ENCODE measurements at regions not wholly inside any gene's neighbourhood (a gene's known extent, or its start where the extent isn't known, plus 50 kb on each side); places are given as distances from the start of the nearest gene placed in this dataset.

DNA sequence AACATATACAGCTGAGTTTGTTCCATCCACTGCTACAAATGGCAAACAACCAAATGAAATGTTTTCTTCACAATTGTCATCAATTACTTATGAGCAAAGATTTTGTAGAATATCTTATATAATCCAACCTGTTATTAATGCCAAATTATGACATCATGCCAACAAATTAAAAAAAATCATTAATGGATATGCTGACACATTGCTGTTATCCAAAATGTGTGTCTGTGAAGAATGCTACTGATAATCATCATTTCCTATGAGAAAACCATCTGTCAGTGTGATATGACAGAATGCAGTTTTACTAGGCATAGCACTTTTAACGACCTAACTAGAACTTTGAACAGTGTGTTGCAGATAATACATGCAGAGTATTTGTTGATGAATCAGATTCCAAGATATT, 556.5 kb upstream of the KCNMB2 start:
- no peaks in the 10 kb centered on the region for H3K4me1 ChIP-seq (ENCODE audit: control insufficient read depth, low read depth, low read length)
- H3K18ac ChIP-seq (ENCODE audit: low read length): no peak overlapping the region
- H2BK15ac ChIP-seq (replicated peaks; ENCODE audit: low read depth): no peak overlapping the region
- no peak overlapping the region for H2BK5ac ChIP-seq (ENCODE audit: low read length)
- no peaks in the 10 kb centered on the region for H3K36me3 ChIP-seq (ENCODE audit: control insufficient read depth, insufficient read depth, low read length)
- no peak overlapping the region for H3K4ac ChIP-seq (ENCODE audit: low read depth, low read length)
- H2BK120ac ChIP-seq (ENCODE audit: low read depth, low read length): no peak overlapping the region
- no peak overlapping the region for H3K9ac ChIP-seq (ENCODE audit: low read length)
- no peak overlapping the region for H3K56ac ChIP-seq (ENCODE audit: low read length)
- H3K4me3 ChIP-seq (ENCODE audit: low read length): no peak overlapping the region
- no CpG with 5 or more reads among the region's 1 CpG for WGBS (ENCODE audit: extremely low coverage, insufficient coverage, low lambda C conversion rate)
- DNase-seq: no peak
- no peak overlapping the region for H3K4me2 ChIP-seq (ENCODE audit: low read length)
- H2AK5ac ChIP-seq (ENCODE audit: low read length): no peak overlapping the region
- no peaks in the 10 kb centered on the region for H3K79me2 ChIP-seq (ENCODE audit: control insufficient read depth, insufficient read depth, low read length)
- no peaks in the 10 kb centered on the region for H3K27me3 ChIP-seq (ENCODE audit: insufficient read depth, low read length, poor library complexity)
- no peak overlapping the region for H4K5ac ChIP-seq (ENCODE audit: low read length)
- H3K27ac ChIP-seq (ENCODE audit: low read depth, low read length): no peak overlapping the region
- no peak overlapping the region for H3K23ac ChIP-seq (ENCODE audit: low read length)
- H3K79me1 ChIP-seq (ENCODE audit: low read length): no peaks in the 10 kb centered on the region
- H4K8ac ChIP-seq (ENCODE audit: low read depth, low read length): no peak overlapping the region

DNA sequence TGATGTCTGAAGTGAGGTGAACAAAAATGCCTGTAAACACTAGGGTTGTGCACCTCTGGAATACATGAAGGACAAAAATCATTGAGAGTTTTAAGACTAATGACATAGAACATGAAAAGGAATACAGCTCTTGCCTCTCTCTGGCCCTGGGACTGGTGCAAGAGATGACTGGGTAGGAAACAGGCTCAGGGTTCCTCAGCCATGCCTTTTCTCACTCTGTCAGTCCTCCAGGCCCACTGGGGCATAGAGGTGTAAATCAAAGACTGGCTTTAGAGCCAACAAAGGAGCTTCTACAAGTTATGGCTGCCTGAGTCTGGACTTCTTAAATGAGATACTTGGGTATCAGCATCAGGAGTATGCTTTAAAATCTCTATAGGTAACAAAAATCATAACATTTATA, 554.7 kb upstream of the KCNMB2 start:
- no peak overlapping the region for H3K27ac ChIP-seq (ENCODE audit: low read depth, low read length)
- H3K4me3 ChIP-seq (ENCODE audit: low read length): no peak overlapping the region
- no peak overlapping the region for H3K4me2 ChIP-seq (ENCODE audit: low read length)
- no peak overlapping the region for H2BK15ac ChIP-seq (replicated peaks; ENCODE audit: low read depth)
- no peaks in the 10 kb centered on the region for H3K79me1 ChIP-seq (ENCODE audit: low read length)
- H3K9ac ChIP-seq (ENCODE audit: low read length): no peak overlapping the region
- H3K79me2 ChIP-seq (ENCODE audit: control insufficient read depth, insufficient read depth, low read length): no peaks in the 10 kb centered on the region
- DNase-seq: no peak
- no peaks in the 10 kb centered on the region for H3K4me1 ChIP-seq (ENCODE audit: control insufficient read depth, low read depth, low read length)
- no peak overlapping the region for H3K23ac ChIP-seq (ENCODE audit: low read length)
- no peak overlapping the region for H3K18ac ChIP-seq (ENCODE audit: low read length)
- no peak overlapping the region for H2BK120ac ChIP-seq (ENCODE audit: low read depth, low read length)
- no peak overlapping the region for H2AK5ac ChIP-seq (ENCODE audit: low read length)
- no peaks in the 10 kb centered on the region for H3K27me3 ChIP-seq (ENCODE audit: insufficient read depth, low read length, poor library complexity)
- H3K56ac ChIP-seq (ENCODE audit: low read length): no peak overlapping the region
- H4K5ac ChIP-seq (ENCODE audit: low read length): no peak overlapping the region
- no peaks in the 10 kb centered on the region for H3K36me3 ChIP-seq (ENCODE audit: control insufficient read depth, insufficient read depth, low read length)
- H2BK5ac ChIP-seq (ENCODE audit: low read length): no peak overlapping the region
- H3K4ac ChIP-seq (ENCODE audit: low read depth, low read length): no peak overlapping the region
- no peak overlapping the region for H4K8ac ChIP-seq (ENCODE audit: low read depth, low read length)

DNA sequence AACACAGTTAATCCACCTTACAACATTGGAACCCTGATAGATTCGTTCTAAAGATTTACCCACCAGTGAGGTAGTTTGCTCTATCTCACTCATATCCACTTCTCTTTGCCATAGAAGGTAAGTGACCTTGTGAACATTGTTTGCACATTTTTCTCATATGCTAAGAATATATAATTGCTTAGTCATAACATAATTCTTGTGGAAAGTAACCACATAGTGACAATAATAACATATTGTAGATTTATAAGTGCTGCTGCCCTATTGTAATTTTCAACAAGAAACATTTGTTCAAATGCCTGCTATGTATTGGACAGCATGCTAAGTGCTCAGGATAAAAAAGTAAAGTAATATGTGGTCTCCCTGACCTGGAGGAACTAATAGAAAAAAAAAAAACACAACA, 554.2 kb upstream of the KCNMB2 start:
- Histone ChIP-seq H2BK120ac (ENCODE audit: low read depth, low read length) (no peak overlapping the region), H3K18ac (ENCODE audit: low read length) (no peak overlapping the region), H3K79me2 (ENCODE audit: control insufficient read depth, insufficient read depth, low read length) (no peaks in the 10 kb centered on the region), H3K27me3 (ENCODE audit: insufficient read depth, low read length, poor library complexity) (no peaks in the 10 kb centered on the region), H3K36me3 (ENCODE audit: control insufficient read depth, insufficient read depth, low read length) (no peaks in the 10 kb centered on the region), H4K8ac (ENCODE audit: low read depth, low read length) (no peak overlapping the region), H3K56ac (ENCODE audit: low read length) (no peak overlapping the region), H3K4me3 (ENCODE audit: low read length) (no peak overlapping the region), H3K9ac (ENCODE audit: low read length) (no peak overlapping the region), H4K5ac (ENCODE audit: low read length) (no peak overlapping the region), H3K4ac (ENCODE audit: low read depth, low read length) (no peak overlapping the region), H2BK5ac (ENCODE audit: low read length) (no peak overlapping the region), H3K27ac (ENCODE audit: low read depth, low read length) (no peak overlapping the region), H3K4me1 (ENCODE audit: control insufficient read depth, low read depth, low read length) (no peaks in the 10 kb centered on the region), H3K4me2 (ENCODE audit: low read length) (no peak overlapping the region), H3K79me1 (ENCODE audit: low read length) (no peaks in the 10 kb centered on the region), H2AK5ac (ENCODE audit: low read length) (no peak overlapping the region), H2BK15ac (replicated peaks; ENCODE audit: low read depth) (no peak overlapping the region), H3K23ac (ENCODE audit: low read length) (no peak overlapping the region)
- WGBS (ENCODE audit: extremely low coverage, insufficient coverage, low lambda C conversion rate): no CpG with 5 or more reads among the region's 1 CpG
- DNase-seq: no peak

DNA sequence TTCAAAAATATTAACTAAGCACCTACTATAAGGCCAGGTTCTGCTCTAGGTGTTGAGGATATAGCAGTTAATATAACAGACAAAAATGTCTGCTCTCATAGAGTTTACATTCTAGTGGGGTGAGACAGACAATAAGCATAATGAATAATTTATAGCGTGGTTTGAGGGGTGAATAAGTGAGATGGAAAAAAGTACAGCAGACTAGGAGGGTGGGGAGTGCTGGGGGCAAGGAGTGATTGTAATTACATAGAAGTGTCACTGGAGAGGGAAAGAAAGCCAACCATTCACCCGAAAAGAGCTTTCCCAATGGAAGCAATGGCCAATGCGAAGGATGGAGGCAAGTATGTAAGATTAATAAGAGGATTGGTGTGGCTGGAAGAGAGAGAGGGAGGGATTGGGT, 552.9 kb upstream of the KCNMB2 start:
- Histone ChIP-seq H3K56ac (ENCODE audit: low read length) (no peak overlapping the region), H3K79me1 (ENCODE audit: low read length) (no peaks in the 10 kb centered on the region), H3K79me2 (ENCODE audit: control insufficient read depth, insufficient read depth, low read length) (no peaks in the 10 kb centered on the region), H3K27me3 (ENCODE audit: insufficient read depth, low read length, poor library complexity) (no peaks in the 10 kb centered on the region), H2BK15ac (replicated peaks; ENCODE audit: low read depth) (no peak overlapping the region), H3K23ac (ENCODE audit: low read length) (no peak overlapping the region), H3K4me3 (ENCODE audit: low read length) (no peak overlapping the region), H2BK5ac (ENCODE audit: low read length) (no peak overlapping the region), H3K18ac (ENCODE audit: low read length) (no peak overlapping the region), H3K4ac (ENCODE audit: low read depth, low read length) (no peak overlapping the region), H3K4me2 (ENCODE audit: low read length) (no peak overlapping the region), H2AK5ac (ENCODE audit: low read length) (no peak overlapping the region), H2BK120ac (ENCODE audit: low read depth, low read length) (no peak overlapping the region), H3K36me3 (ENCODE audit: control insufficient read depth, insufficient read depth, low read length) (no peaks in the 10 kb centered on the region), H4K8ac (ENCODE audit: low read depth, low read length) (no peak overlapping the region), H3K27ac (ENCODE audit: low read depth, low read length) (no peak overlapping the region), H3K9ac (ENCODE audit: low read length) (no peak overlapping the region), H4K5ac (ENCODE audit: low read length) (no peak overlapping the region), H3K4me1 (ENCODE audit: control insufficient read depth, low read depth, low read length) (no peaks in the 10 kb centered on the region)
- 100% methylated on average over 1 of the region's 3 CpGs for WGBS (ENCODE audit: extremely low coverage, insufficient coverage, low lambda C conversion rate)
- DNase-seq: no peak

DNA sequence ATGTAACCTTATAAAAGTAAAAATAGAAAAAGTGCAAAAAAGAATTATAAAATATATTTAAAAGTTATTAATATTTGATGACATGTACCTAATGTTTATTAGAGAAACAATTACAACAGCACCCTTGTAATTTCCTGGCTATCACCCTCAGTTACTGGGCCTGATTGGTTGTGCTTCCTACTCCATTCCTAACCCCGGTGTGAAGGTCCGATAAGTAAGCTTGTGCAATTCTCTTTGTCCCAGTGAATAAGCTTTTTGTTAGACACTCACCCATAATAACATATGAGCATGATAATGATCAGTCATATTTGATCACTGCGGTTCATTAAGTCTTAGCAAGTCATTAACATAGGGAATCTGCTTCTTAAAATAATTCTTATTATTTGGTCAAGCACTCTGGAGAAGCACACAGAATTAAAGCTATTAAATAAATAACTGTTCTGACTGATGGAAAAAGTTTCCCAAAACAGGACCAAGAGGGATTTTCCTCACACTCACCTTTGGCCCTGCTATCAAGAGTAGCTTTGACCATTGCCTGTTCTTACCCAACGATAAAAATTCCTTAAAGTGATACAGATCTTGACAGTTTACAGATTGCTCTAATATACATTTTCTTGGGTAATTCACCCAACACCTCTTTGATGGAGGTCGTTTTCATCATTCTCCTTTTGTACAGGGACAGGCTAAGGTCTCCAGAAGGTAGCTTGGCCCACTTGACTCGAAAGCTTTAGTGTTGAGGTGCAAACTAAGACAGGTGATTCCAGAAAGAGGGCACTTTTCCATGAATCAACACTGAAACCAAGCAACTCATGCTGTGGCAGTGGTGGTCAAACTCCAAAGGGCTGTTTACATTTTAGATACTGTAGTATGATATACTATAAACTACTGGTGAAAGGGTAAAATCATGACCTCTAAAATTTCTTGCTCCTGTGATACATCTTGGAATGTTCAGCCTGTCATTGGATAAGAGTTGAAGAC, 543.0 kb upstream of the KCNMB2 start:
- Histone ChIP-seq H4K8ac (ENCODE audit: low read depth, low read length) (no peak overlapping the region), H3K27me3 (ENCODE audit: insufficient read depth, low read length, poor library complexity) (no peaks in the 10 kb centered on the region), H3K27ac (ENCODE audit: low read depth, low read length) (no peak overlapping the region), H3K23ac (ENCODE audit: low read length) (no peak overlapping the region), H3K56ac (ENCODE audit: low read length) (no peak overlapping the region), H4K5ac (ENCODE audit: low read length) (no peak overlapping the region), H3K4me3 (ENCODE audit: low read length) (no peak overlapping the region), H3K4me2 (ENCODE audit: low read length) (no peak overlapping the region), H3K4ac (ENCODE audit: low read depth, low read length) (no peak overlapping the region), H3K79me1 (ENCODE audit: low read length) (no peaks in the 10 kb centered on the region), H2BK120ac (ENCODE audit: low read depth, low read length) (no peak overlapping the region), H3K9ac (ENCODE audit: low read length) (no peak overlapping the region), H3K4me1 (ENCODE audit: control insufficient read depth, low read depth, low read length) (no peaks in the 10 kb centered on the region), H3K36me3 (ENCODE audit: control insufficient read depth, insufficient read depth, low read length) (no peaks in the 10 kb centered on the region), H2AK5ac (ENCODE audit: low read length) (no peak overlapping the region), H2BK15ac (replicated peaks; ENCODE audit: low read depth) (no peak overlapping the region), H3K79me2 (ENCODE audit: control insufficient read depth, insufficient read depth, low read length) (no peaks in the 10 kb centered on the region), H3K18ac (ENCODE audit: low read length) (no peak overlapping the region), H2BK5ac (ENCODE audit: low read length) (no peak overlapping the region)
- no CpG with 5 or more reads among the region's 6 CpGs for WGBS (ENCODE audit: extremely low coverage, insufficient coverage, low lambda C conversion rate)
- DNase-seq: no peak

DNA sequence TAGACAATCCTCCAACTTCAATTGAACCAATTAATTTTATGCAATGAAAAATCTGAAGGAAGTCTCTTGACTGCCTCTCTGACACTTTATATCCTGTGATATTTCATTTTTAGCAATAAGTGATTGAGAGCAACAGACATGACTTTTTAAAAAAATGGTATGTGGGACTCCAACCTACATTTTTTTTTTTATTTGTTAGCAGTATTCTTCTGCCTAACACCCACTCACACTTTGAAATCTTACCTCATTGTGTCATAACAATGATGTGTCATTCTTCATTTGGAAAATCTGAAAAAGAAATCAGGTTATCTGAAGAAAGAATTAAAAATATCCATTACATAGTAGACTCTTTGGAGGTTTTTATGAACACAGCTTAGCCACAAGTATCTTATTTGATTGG, 541.3 kb upstream of the KCNMB2 start:
- H2BK5ac ChIP-seq (ENCODE audit: low read length): no peak overlapping the region
- no peaks in the 10 kb centered on the region for H3K36me3 ChIP-seq (ENCODE audit: control insufficient read depth, insufficient read depth, low read length)

More for the DNA sequence above, 541.3 kb upstream of the KCNMB2 start:
- Histone ChIP-seq H4K5ac (ENCODE audit: low read length) (no peak overlapping the region), H3K79me1 (ENCODE audit: low read length) (no peaks in the 10 kb centered on the region), H3K4me1 (ENCODE audit: control insufficient read depth, low read depth, low read length) (no peaks in the 10 kb centered on the region), H4K8ac (ENCODE audit: low read depth, low read length) (no peak overlapping the region), H2BK15ac (replicated peaks; ENCODE audit: low read depth) (no peak overlapping the region), H3K27me3 (ENCODE audit: insufficient read depth, low read length, poor library complexity) (no peaks in the 10 kb centered on the region), H3K4me3 (ENCODE audit: low read length) (no peak overlapping the region), H2AK5ac (ENCODE audit: low read length) (no peak overlapping the region), H2BK120ac (ENCODE audit: low read depth, low read length) (no peak overlapping the region), H3K9ac (ENCODE audit: low read length) (no peak overlapping the region), H3K4me2 (ENCODE audit: low read length) (no peak overlapping the region), H3K4ac (ENCODE audit: low read depth, low read length) (no peak overlapping the region), H3K79me2 (ENCODE audit: control insufficient read depth, insufficient read depth, low read length) (no peaks in the 10 kb centered on the region), H3K23ac (ENCODE audit: low read length) (no peak overlapping the region), H3K18ac (ENCODE audit: low read length) (no peak overlapping the region), H3K56ac (ENCODE audit: low read length) (no peak overlapping the region), H3K27ac (ENCODE audit: low read depth, low read length) (no peak overlapping the region)
- DNase-seq: no peak

All from mesendoderm (in vitro differentiated cells).